Hepatocyte (in vitro differentiated cells): ENCODE measurements at regions not wholly inside any gene's neighbourhood (a gene's known extent, or its start where the extent isn't known, plus 50 kb on each side); places are given as distances from the start of the nearest gene placed in this dataset.

ENCODE experiments used
- DNase-seq: peaks from one replicate; pipeline ENCODE4 v3.0.0-alpha.2; 2016; ENCODE audit warnings: low spot score
- H2AFZ ChIP-seq: fragments of 200-600 bp; sonication (generic); 2 replicates; pipeline ENCODE4 v1.6.0; 2016; ENCODE audit warnings: antibody characterized with exemption, mild to moderate bottlenecking
- H3K27ac ChIP-seq: fragments of 200-600 bp; sonication (generic); 2 replicates; pipeline ENCODE4 v1.5.1; 2016; ENCODE audit warnings: mild to moderate bottlenecking
- H3K27me3 ChIP-seq: fragments of 200-600 bp; sonication (generic); 2 replicates; pipeline ENCODE4 v1.6.1; 2016
- H3K36me3 ChIP-seq: fragments of 200-600 bp; sonication (generic); replicated peaks from 2 replicates; pipeline ENCODE4 v1.5.1; 2016; ENCODE audit warnings: low read depth; ENCODE audit not compliant: insufficient read depth
- H3K4me1 ChIP-seq: fragments of 200-600 bp; sonication (generic); 2 replicates; pipeline ENCODE4 v1.5.1; 2016; ENCODE audit warnings: mild to moderate bottlenecking, moderate library complexity; ENCODE audit not compliant: insufficient read depth
- H3K4me2 ChIP-seq: fragments of 200-600 bp; sonication (generic); 2 replicates; pipeline ENCODE4 v1.6.0; 2016
- H3K4me3 ChIP-seq: fragments of 200-600 bp; sonication (generic); 2 replicates; pipeline ENCODE4 v1.5.1; 2016; ENCODE audit warnings: mild to moderate bottlenecking
- H3K79me2 ChIP-seq: fragments of 200-600 bp; sonication (generic); 2 replicates; pipeline ENCODE4 v1.6.0; 2017; ENCODE audit warnings: mild to moderate bottlenecking
- H3K9me2 ChIP-seq: fragments of 200-600 bp; sonication (generic); replicated peaks from 2 replicates; pipeline ENCODE4 v1.6.0; 2017; ENCODE audit warnings: mild to moderate bottlenecking; ENCODE audit not compliant: insufficient read depth
- H3K9me3 ChIP-seq: fragments of 200-600 bp; sonication (generic); 2 replicates; pipeline ENCODE4 v1.5.1; 2016; ENCODE audit warnings: low read depth, mild to moderate bottlenecking
- H4K20me1 ChIP-seq: fragments of 200-600 bp; sonication (generic); 2 replicates; pipeline ENCODE4 v1.6.0; 2016; ENCODE audit warnings: mild to moderate bottlenecking; ENCODE audit not compliant: insufficient read depth, poor library complexity, severe bottlenecking
- EZH2 ChIP-seq: fragments of 200-600 bp; sonication (generic); IDR thresholded peaks from 2 replicates; pipeline ENCODE4 v1.6.1; 2016; ENCODE audit warnings: antibody characterized with exemption, mild to moderate bottlenecking, borderline replicate concordance
- EZH2phosphoT487 ChIP-seq: fragments of 200-600 bp; sonication (generic); IDR thresholded peaks from one replicate; pipeline ENCODE4 v1.6.1; 2018; ENCODE audit warnings: antibody characterized with exemption, mild to moderate bottlenecking, low read depth, moderate library complexity; ENCODE audit not compliant: unreplicated experiment, severe bottlenecking
- WGBS: methylation state at CpG from one replicate; pipeline ENCODE4 v1.1.6; 2016; ENCODE audit warnings: low lambda C conversion rate; ENCODE audit errors: missing lambda C conversion rate; 5-methylcytosine and 5-hydroxymethylcytosine counted together
- TF ChIP-seq, protein P1 (sequence below): fragments of 200-600 bp; sonication (generic); IDR thresholded peaks from 2 replicates; pipeline ENCODE4 v1.5.1; 2016; ENCODE audit warnings: antibody characterized with exemption, mild to moderate bottlenecking; ENCODE audit not compliant: poor library complexity

DNA sequence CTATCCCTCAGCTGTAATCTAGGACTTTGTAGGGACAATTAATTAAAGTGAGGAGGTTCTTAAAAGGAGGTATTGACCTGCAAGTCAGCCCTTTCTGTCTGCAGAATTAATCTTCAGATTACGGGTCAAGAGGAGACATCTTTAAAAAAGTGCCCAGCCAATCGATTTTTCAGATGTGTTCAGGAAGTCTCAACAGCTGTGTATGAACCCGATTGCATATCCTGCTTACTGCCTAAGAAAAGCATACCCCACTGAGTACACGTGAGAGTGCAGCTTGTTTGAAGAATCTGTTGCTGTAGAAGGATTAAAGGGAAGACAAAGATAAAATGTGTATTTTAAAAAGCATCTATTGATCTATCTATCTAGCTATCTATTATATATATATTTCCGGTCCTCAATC is 1194.5 kb downstream of the UQCRFS1 start:
- H2AFZ ChIP-seq, result no peak overlapping the region
- no peaks in the 10 kb centered on the region for H3K27me3 ChIP-seq
- H3K79me2 ChIP-seq, result no peaks in the 10 kb centered on the region
- no peaks in the 10 kb centered on the region for H4K20me1 ChIP-seq
- H3K4me2 ChIP-seq, result no peak overlapping the region
- no peaks in the 10 kb centered on the region for H3K9me3 ChIP-seq
- H3K27ac ChIP-seq, result no peak overlapping the region
- no peak overlapping the region for H3K4me3 ChIP-seq
- no peaks in the 10 kb centered on the region for H3K4me1 ChIP-seq
- 68% methylated on average over 5 of the region's 5 CpGs for WGBS
- TF ChIP-seq, protein P1, sequence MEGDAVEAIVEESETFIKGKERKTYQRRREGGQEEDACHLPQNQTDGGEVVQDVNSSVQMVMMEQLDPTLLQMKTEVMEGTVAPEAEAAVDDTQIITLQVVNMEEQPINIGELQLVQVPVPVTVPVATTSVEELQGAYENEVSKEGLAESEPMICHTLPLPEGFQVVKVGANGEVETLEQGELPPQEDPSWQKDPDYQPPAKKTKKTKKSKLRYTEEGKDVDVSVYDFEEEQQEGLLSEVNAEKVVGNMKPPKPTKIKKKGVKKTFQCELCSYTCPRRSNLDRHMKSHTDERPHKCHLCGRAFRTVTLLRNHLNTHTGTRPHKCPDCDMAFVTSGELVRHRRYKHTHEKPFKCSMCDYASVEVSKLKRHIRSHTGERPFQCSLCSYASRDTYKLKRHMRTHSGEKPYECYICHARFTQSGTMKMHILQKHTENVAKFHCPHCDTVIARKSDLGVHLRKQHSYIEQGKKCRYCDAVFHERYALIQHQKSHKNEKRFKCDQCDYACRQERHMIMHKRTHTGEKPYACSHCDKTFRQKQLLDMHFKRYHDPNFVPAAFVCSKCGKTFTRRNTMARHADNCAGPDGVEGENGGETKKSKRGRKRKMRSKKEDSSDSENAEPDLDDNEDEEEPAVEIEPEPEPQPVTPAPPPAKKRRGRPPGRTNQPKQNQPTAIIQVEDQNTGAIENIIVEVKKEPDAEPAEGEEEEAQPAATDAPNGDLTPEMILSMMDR, result no peak
- TF ChIP-seq EZH2phosphoT487 (no peak), EZH2 (no peak)
- H3K9me2 ChIP-seq, result no peaks in the 10 kb centered on the region
- no peak for DNase-seq
- H3K36me3 ChIP-seq, result no peaks in the 10 kb centered on the region

DNA sequence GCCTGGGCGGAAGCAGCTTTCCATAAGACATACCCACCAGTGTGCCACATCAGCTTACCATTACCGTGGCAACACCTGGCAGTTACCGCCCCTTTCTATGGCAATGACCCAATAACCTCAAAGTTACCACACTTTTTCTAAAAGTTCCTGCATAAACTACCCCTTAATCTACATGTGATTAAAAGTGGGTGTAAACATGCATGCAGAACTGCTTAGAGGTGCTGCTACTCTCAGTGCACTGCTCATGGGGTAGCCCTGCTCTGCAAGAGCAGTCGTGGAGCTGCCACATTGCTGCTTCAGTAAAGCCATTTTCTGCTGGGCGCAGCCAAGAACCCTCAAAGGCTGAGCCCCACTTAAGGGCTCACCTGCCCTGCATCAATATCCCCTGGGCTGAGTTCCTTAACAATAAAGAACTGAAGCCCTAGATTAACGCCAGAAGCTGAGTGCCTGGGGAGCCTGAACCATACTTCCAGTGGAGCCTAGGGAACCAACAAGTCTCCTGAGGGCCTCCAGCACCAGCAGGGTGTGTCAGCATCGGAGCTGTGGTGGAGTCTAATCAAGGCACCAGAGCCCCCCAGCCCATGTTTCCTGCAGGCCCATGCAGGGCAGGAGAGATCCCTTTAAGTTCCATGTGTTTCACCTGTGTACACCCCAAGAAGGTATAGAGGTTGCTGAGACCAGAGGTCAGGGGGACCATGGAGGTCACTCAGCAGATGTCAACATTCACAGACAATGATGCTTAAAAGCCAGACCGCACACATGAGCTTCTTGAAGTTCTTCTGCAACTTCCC is 1198.1 kb downstream of the UQCRFS1 start:
- WGBS, result 87% methylated on average over 8 of the region's 8 CpGs
- no peak overlapping the region for H2AFZ ChIP-seq
- no peak overlapping the region for H3K4me3 ChIP-seq
- H4K20me1 ChIP-seq, result no peaks in the 10 kb centered on the region
- no peaks in the 10 kb centered on the region for H3K9me3 ChIP-seq
- H3K4me2 ChIP-seq, result no peak overlapping the region
- no peaks in the 10 kb centered on the region for H3K27me3 ChIP-seq
- no peaks in the 10 kb centered on the region for H3K36me3 ChIP-seq
- no peak for DNase-seq
- H3K4me1 ChIP-seq, result no peaks in the 10 kb centered on the region
- H3K27ac ChIP-seq, result no peak overlapping the region
- no peaks in the 10 kb centered on the region for H3K79me2 ChIP-seq
- H3K9me2 ChIP-seq, result no peaks in the 10 kb centered on the region
- TF ChIP-seq EZH2 (no peak), EZH2phosphoT487 (no peak)
- TF ChIP-seq, protein P1, result no peak

DNA sequence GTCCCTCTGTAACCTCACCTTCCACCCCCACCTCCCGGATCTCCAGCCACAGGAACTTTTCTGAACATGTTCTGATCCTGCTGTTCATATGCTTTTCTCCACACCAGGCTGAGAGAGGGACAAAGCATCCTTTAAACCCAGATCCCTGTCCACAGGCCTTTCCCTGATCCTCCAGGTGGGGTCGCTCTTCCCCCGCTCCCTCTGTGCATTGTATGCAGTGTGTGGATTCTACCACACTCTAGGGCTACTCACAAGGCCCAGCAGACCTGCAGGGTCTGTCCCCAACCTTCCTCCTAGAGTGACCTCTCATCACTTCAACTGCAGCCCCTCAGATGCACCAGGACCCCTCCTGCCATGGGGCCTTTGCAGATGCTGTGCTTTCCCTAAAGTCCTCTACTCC is 1200.6 kb downstream of the UQCRFS1 start:
- Histone ChIP-seq H3K4me1 (no peaks in the 10 kb centered on the region), H4K20me1 (no peaks in the 10 kb centered on the region), H3K4me3 (no peak overlapping the region), H3K27me3 (no peaks in the 10 kb centered on the region), H3K27ac (no peak overlapping the region), H3K9me3 (no peaks in the 10 kb centered on the region), H2AFZ (no peak overlapping the region), H3K4me2 (no peak overlapping the region), H3K79me2 (no peaks in the 10 kb centered on the region), H3K9me2 (no peaks in the 10 kb centered on the region), H3K36me3 (no peaks in the 10 kb centered on the region)
- TF ChIP-seq EZH2phosphoT487 (no peak), EZH2 (no peak)
- TF ChIP-seq, protein P1, result no peak
- 74% methylated on average over 3 of the region's 3 CpGs for WGBS
- DNase-seq, result no peak
